HG02623 (cell line): ENCODE measurements at regions not wholly inside any gene's neighbourhood (a gene's known extent, or its start where the extent isn't known, plus 50 kb on each side); places are given as distances from the start of the nearest gene placed in this dataset.

ENCODE experiments used
- ATAC-seq: cut with Tn5 transposase; IDR thresholded peaks from one replicate; pipeline ENCODE4 v1.9.1; 2021; ENCODE audit warnings: moderate library complexity; ENCODE audit not compliant: unreplicated experiment

GRCh38 chr10:31586723-31587638, 268.0 kb downstream of the ZEB1 start:
- ATAC-seq: no peak

GRCh38 chr10:31584876-31585275, 265.9 kb downstream of the ZEB1 start:
- ATAC-seq: no peak

- ATAC-seq: no peak
Measured at GRCh38 chr10:31584098-31584631, 265.1 kb downstream of the ZEB1 start.

GRCh38 chr10:31583293-31583692, 264.3 kb downstream of the ZEB1 start:
- ATAC-seq: no peak

- ATAC-seq: no peak
Measured at GRCh38 chr10:31582365-31583052, 263.5 kb downstream of the ZEB1 start.

- ATAC-seq: peak; percentile 68
Measured at GRCh38 chr10:31581741-31582323, 262.8 kb downstream of the ZEB1 start.

- ATAC-seq: no peak
Measured at GRCh38 chr10:31580646-31581045, 261.6 kb downstream of the ZEB1 start.
